Liver (tissue), 3 donors: ENCODE measurements at regions not wholly inside any gene's neighbourhood (a gene's known extent, or its start where the extent isn't known, plus 50 kb on each side); places are given as distances from the start of the nearest gene placed in this dataset.

Source experiments
- CTCF ChIP-seq: fragments of 150-350 bp; IDR thresholded peaks from 2 replicates; pipeline ENCODE4 v1.5.1; 2017; ENCODE audit warnings: improper control_type of control experiment, low read depth, low read length; ENCODE audit not compliant: missing input control
- FOXA1 ChIP-seq: IDR thresholded peaks from 2 replicates; pipeline ENCODE4 v1.6.1; 2016; ENCODE audit warnings: antibody characterized with exemption
- JUND ChIP-seq, 2 donors: IDR thresholded peaks; 2 replicates each; pipeline ENCODE4 v1.6.1; 2016; ENCODE audit warnings: antibody characterized with exemption in 2 of 2
- NR2F2 ChIP-seq: IDR thresholded peaks from 2 replicates; pipeline ENCODE4 v1.6.1; 2016; ENCODE audit warnings: antibody characterized with exemption
- RAD21 ChIP-seq, 2 donors: IDR thresholded peaks; 2 replicates each; pipeline ENCODE4 v1.6.1; 2016; ENCODE audit warnings: antibody characterized with exemption in 2 of 2, mild to moderate bottlenecking in 2 of 2
- REST ChIP-seq: IDR thresholded peaks from 2 replicates; pipeline ENCODE4 v1.6.1; 2016; ENCODE audit warnings: antibody characterized with exemption, mild to moderate bottlenecking
- RXRA ChIP-seq, 2 donors: IDR thresholded peaks; 2 replicates each; pipeline ENCODE4 v1.6.1; 2017 to 2018; ENCODE audit warnings: antibody characterized with exemption in 2 of 2, mild to moderate bottlenecking in 1 of 2
- SP1 ChIP-seq: IDR thresholded peaks from 2 replicates; pipeline ENCODE4 v1.6.1; 2018; ENCODE audit warnings: antibody characterized with exemption, mild to moderate bottlenecking
- TAF1 ChIP-seq: conservative IDR thresholded peaks from 2 replicates; pipeline ENCODE4 v1.6.1; 2016; ENCODE audit warnings: antibody characterized with exemption, mild to moderate bottlenecking
- YY1 ChIP-seq: IDR thresholded peaks from 2 replicates; pipeline ENCODE4 v1.6.1; 2016; ENCODE audit warnings: antibody characterized with exemption, mild to moderate bottlenecking
- ZBTB33 ChIP-seq: IDR thresholded peaks from 2 replicates; pipeline ENCODE4 v1.6.1; 2016; ENCODE audit warnings: antibody characterized with exemption
- donor health status: healthy.
- donor health status: healthy.

- TF ChIP-seq ZBTB33 (no peak), CTCF (no peak), RAD21 (IDR thresholded peaks at IDR 0.05) (no peak), SP1 (no peak), TAF1 (no peak), REST (no peak), RXRA (IDR thresholded peaks at IDR 0.05) (no peak), NR2F2 (no peak), YY1 (no peak), JUND (IDR thresholded peaks at IDR 0.05) (no peak), FOXA1 (no peak)
Measured at GRCh38 chr9:7392148-7392547, 407.4 kb downstream of the DMAC1 start.
